HepG2 (cell line): ENCODE measurements at regions not wholly inside any gene's neighbourhood (a gene's known extent, or its start where the extent isn't known, plus 50 kb on each side); places are given as distances from the start of the nearest gene placed in this dataset.

Experiments
- ATAC-seq: fragments of 200-7000 bp; cut with Tn5 transposase; 3 replicates; pipeline ENCODE4 v1.9.1; 2020; ENCODE audit warnings: mild to moderate bottlenecking, moderate library complexity
- BruUV-seq: library from RNA; stranded (reverse); fragments of 400-500 nt; replicated peaks from 2 replicates; lab custom pipeline; 2021; lab: Mats Ljungman, UMichigan
- CTCF ChIA-PET: fragments of 300-600 bp; formaldehyde crosslinking; extraction: SDS; loops from one replicate; lab custom pipeline; 2021; ENCODE audit warnings: low total read pairs, inconsistent platforms, low intra/inter-chr PET ratio; lab: Yijun Ruan, JAX
- POLR2A ChIA-PET: fragments of 350-600 bp; sonication (Branson Sonifier 250); formaldehyde crosslinking; loops from one replicate; lab custom pipeline; 2020; ENCODE audit warnings: antibody characterized with exemption, inconsistent platforms; lab: Yijun Ruan, JAX
- DNase-seq: peaks from one replicate; pipeline ENCODE4 v3.0.0-alpha.2; 2015; ENCODE audit warnings: low spot score
- FAIRE-seq: peaks from 3 replicates; lab custom pipeline; 2011; peaks lifted over from hg19 to GRCh38; lab: Jason Lieb, UNC
- H2AFZ ChIP-seq: one replicate; pipeline ENCODE4 v1.6.1; 2011; ENCODE audit warnings: low read length, inconsistent platforms
- H3K27ac ChIP-seq: fragments of 300-600 bp; 3 replicates; pipeline ENCODE4 v1.8.0; 2011; ENCODE audit warnings: mixed run types, mild to moderate bottlenecking, mixed read lengths, low read length, inconsistent platforms; ENCODE audit not compliant: insufficient read depth; ENCODE audit errors: extremely low read length
- H3K27me3 ChIP-seq, 2 experiments: fragments of 200-600 bp in 1 of 2; 2 replicates in 1 of 2; 3 replicates in 1 of 2; pipeline versions ENCODE4 v1.6.0 to v1.8.0; 2011; ENCODE audit warnings: low read length in 2 of 2, mild to moderate bottlenecking in 2 of 2, moderate library complexity in 2 of 2, inconsistent platforms in 1 of 2; ENCODE audit not compliant: insufficient read depth in 2 of 2, control insufficient read depth in 1 of 2
- H3K36me3 ChIP-seq, 2 experiments: fragments of 200-600 bp in 1 of 2; replicated peaks in 1 of 2; 2 replicates in 1 of 2; 3 replicates in 1 of 2; pipeline versions ENCODE4 v1.5.1 to v1.8.0; 2011; ENCODE audit warnings: low read length in 2 of 2, inconsistent platforms in 1 of 2; ENCODE audit not compliant: insufficient read depth in 2 of 2, control insufficient read depth in 1 of 2
- H3K4me1 ChIP-seq: 2 replicates; pipeline ENCODE4 v1.5.1; 2012; ENCODE audit warnings: low read length, inconsistent platforms; ENCODE audit not compliant: insufficient read depth
- H3K4me2 ChIP-seq: 2 replicates; pipeline ENCODE4 v1.6.0; 2011; ENCODE audit warnings: low read depth, low read length, inconsistent platforms
- H3K4me3 ChIP-seq, 3 experiments: fragments of 200-600 bp in 1 of 3; sonication (generic), shearing (Covaris generic) in 1 of 3; replicated peaks in 1 of 3; 2 replicates each; pipeline ENCODE4 v1.5.1; 2011 to 2016; ENCODE audit warnings: low read length in 3 of 3, inconsistent platforms in 2 of 3, low read depth in 2 of 3, mild to moderate bottlenecking in 2 of 3, control low read depth in 1 of 3, mixed read lengths in 1 of 3; ENCODE audit not compliant: insufficient read depth in 1 of 3
- H3K79me2 ChIP-seq: one replicate; pipeline ENCODE4 v1.6.1; 2011; ENCODE audit warnings: low read length, inconsistent platforms; ENCODE audit not compliant: insufficient read depth
- H3K9ac ChIP-seq: 2 replicates; pipeline ENCODE4 v1.6.0; 2011; ENCODE audit warnings: mild to moderate bottlenecking, low read depth, low read length, inconsistent platforms; ENCODE audit not compliant: insufficient read depth
- H3K9me3 ChIP-seq: 2 replicates; pipeline ENCODE4 v1.5.1; 2012; ENCODE audit warnings: mild to moderate bottlenecking, low read length
- H4K20me1 ChIP-seq: 2 replicates; pipeline ENCODE4 v1.6.0; 2011; ENCODE audit warnings: inconsistent platforms, mild to moderate bottlenecking, low read length, moderate library complexity; ENCODE audit not compliant: insufficient read depth
- CBFB ChIP-seq: sonication (generic); formaldehyde crosslinking; IDR thresholded peaks from 2 replicates; pipeline ENCODE4 v1.4.0; 2020; ENCODE audit warnings: missing genetic modification reagents
- KLF6 ChIP-seq: IDR thresholded peaks from 2 replicates; pipeline ENCODE4 v1.8.0; 2016; ENCODE audit warnings: missing biosample characterization, missing genetic modification reagents
- MATR3 ChIP-seq: sonication (generic); formaldehyde crosslinking; IDR thresholded peaks from 2 replicates; pipeline ENCODE4 v1.4.0; 2020; ENCODE audit warnings: missing genetic modification reagents
- RAD51 ChIP-seq: fragments of 450-650 bp; IDR thresholded peaks from 2 replicates; pipeline ENCODE4 v1.6.1; 2016; ENCODE audit warnings: borderline replicate concordance
- ZNF282 ChIP-seq: fragments of 450-650 bp; IDR thresholded peaks from 2 replicates; pipeline ENCODE4 v1.6.1; 2018; ENCODE audit not compliant: partially characterized antibody
- ZNF343 ChIP-seq: sonication (generic); formaldehyde crosslinking; IDR thresholded peaks from 2 replicates; pipeline ENCODE4 v1.4.0; 2020; ENCODE audit warnings: mild to moderate bottlenecking, missing genetic modification reagents
- ZNF350 ChIP-seq: sonication (generic); formaldehyde crosslinking; IDR thresholded peaks from 2 replicates; pipeline ENCODE4 v1.4.0; 2020; ENCODE audit warnings: mild to moderate bottlenecking, low read depth, missing genetic modification reagents, borderline replicate concordance
- WGBS: methylation state at CpG from one replicate; pipeline ENCODE4 v1.1.6; 2017; ENCODE audit warnings: low lambda C conversion rate; 5-methylcytosine and 5-hydroxymethylcytosine counted together
- in situ Hi-C: cut with HindIII; loops from 2 replicates; pipeline ENCODE4 v1.10.0; 2017; ENCODE audit warnings: low pct_unique_long_range_greater_than_20kb; ENCODE audit not compliant: extremely low pct_ligation_motif_present
- intact Hi-C: fragments of 100-400 bp; cut with micrococcal nuclease; formaldehyde crosslinking; loops from one replicate; pipeline ENCODE4 v1.10.0; 2022; ENCODE audit not compliant: unreplicated experiment
- TF ChIP-seq, protein P1 (sequence below), 2 experiments: sonication (generic) in 1 of 2; formaldehyde crosslinking in 1 of 2; IDR thresholded peaks; 2 replicates each; pipeline versions ENCODE4 v1.5.1 to v1.6.1; 2011 to 2020; ENCODE audit warnings: borderline replicate concordance in 1 of 2, low read depth in 1 of 2, low read length in 1 of 2, mild to moderate bottlenecking in 1 of 2, missing genetic modification reagents in 1 of 2, moderate library complexity in 1 of 2
- TF ChIP-seq, protein P2 (sequence below): sonication (generic); formaldehyde crosslinking; conservative IDR thresholded peaks from 2 replicates; pipeline ENCODE4 v1.4.0; 2020; ENCODE audit warnings: missing genetic modification reagents
- TF ChIP-seq, protein P3 (sequence below): IDR thresholded peaks from 2 replicates; pipeline ENCODE4 v1.6.1; 2016; ENCODE audit warnings: missing biosample characterization, missing genetic modification reagents, low read depth
- TF ChIP-seq, protein P4 (sequence below): sonication (generic); formaldehyde crosslinking; IDR thresholded peaks from 2 replicates; pipeline ENCODE4 v1.5.0; 2020; ENCODE audit warnings: mild to moderate bottlenecking, missing genetic modification reagents

DNA sequence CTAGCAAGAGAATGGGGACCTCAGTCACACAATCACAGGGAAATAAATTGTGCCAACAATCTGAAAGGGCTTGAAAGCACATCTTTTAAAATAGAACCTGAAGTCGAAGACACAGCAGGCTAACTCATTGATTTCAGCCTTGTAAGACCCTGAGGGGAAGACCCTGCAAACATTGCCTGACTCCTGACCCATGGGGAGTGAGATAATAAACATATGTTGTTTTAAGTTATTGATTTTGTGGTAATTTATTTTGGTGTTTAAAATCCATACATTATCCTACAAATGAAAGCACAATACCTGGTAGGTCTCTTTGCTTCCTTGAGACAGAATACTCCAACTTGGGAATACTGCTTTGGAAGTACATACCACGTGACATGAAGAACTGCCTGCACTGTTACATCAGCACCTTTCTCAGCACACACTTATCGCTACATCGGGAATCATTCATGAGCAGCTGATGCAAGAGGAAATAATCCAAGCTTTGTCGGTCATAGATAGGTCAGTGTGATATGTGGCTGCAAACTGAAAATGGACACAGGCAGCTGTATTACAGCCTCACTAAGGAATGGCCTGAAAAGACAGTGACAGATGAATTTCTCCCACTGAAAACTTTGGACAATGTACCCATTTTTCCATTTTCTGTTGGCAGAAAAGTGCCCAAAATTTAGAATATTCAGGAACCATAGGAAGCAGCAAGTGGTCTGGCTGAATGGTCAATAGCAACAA is 494.5 kb upstream of the MAP2 start:
- Histone ChIP-seq H3K36me3 (no peaks in the 10 kb centered on the region), H3K79me2 (no peaks in the 10 kb centered on the region), H3K9ac (no peak overlapping the region), H3K4me1 (no peaks in the 10 kb centered on the region), H3K9me3 (no peaks in the 10 kb centered on the region), H3K27ac (no peak overlapping the region), H3K4me2 (no peak overlapping the region), H4K20me1 (no peaks in the 10 kb centered on the region), H3K27me3 (no peaks in the 10 kb centered on the region), H2AFZ (no peak overlapping the region), H3K4me3 (no peak overlapping the region)
- no peak for TF ChIP-seq KLF6 (CRISPR knock-in tag)
- TF ChIP-seq, protein P1, sequence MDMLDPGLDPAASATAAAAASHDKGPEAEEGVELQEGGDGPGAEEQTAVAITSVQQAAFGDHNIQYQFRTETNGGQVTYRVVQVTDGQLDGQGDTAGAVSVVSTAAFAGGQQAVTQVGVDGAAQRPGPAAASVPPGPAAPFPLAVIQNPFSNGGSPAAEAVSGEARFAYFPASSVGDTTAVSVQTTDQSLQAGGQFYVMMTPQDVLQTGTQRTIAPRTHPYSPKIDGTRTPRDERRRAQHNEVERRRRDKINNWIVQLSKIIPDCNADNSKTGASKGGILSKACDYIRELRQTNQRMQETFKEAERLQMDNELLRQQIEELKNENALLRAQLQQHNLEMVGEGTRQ (IDR thresholded peaks at IDR 0.05; ENCODE audit: low read depth, low read length): peak; percentile 67
- TF ChIP-seq, protein P1 (CRISPR knock-in tag; IDR thresholded peaks at IDR 0.05; ENCODE audit: borderline replicate concordance): no peak
- TF ChIP-seq RAD51: peak; percentile 81; the same call in 1 of the 2 replicates
- no peak for TF ChIP-seq ZNF343
- intact Hi-C loops: no loop called here
- ATAC-seq: no peak
- no peak for FAIRE-seq
- WGBS: 3% methylated on average over 5 of the region's 5 CpGs
- no TSS peak for BruUV-seq
- DNase-seq: no peak
- POLR2A ChIA-PET: no interaction called here
- in situ Hi-C loops: no loop called here
- CTCF ChIA-PET: no interaction called here

DNA sequence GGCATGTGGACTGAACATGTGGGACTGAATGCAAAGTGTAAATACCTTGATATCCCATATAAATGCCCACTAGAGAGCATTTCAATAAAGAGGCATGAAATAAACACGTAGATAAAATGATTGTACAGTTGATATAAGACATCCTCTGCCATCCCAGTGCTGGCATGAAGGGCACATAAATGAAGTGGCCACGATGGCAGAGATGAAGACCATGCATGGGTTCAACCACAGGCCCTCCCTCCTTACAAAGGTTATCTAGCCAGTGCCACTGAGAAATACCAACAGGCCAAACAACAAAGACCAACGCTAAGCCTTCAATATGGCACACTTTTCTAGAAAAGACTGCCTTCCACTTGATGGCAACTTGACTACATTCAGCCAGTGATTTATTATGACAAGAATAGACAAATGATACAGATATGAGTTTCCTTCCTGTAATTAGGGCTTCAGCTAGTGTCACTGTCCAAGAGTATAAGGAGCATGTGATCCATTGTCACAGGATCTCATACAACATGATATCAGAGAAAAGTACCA is 493.9 kb upstream of the MAP2 start:
- 0% methylated on average over 3 of the region's 3 CpGs for WGBS
- H3K4me2 ChIP-seq: no peak overlapping the region
- H3K27ac ChIP-seq: no peak overlapping the region
- H3K4me1 ChIP-seq: no peaks in the 10 kb centered on the region
- H3K9ac ChIP-seq: no peak overlapping the region
- H3K79me2 ChIP-seq: no peaks in the 10 kb centered on the region
- DNase-seq: no peak
- no peak for FAIRE-seq
- intact Hi-C loops (no loop called here), in situ Hi-C loops (no loop called here)
- no peaks in the 10 kb centered on the region for H3K36me3 ChIP-seq
- H4K20me1 ChIP-seq: no peaks in the 10 kb centered on the region
- H2AFZ ChIP-seq: no peak overlapping the region
- POLR2A ChIA-PET: no interaction called here
- CTCF ChIA-PET: no interaction called here
- H3K9me3 ChIP-seq: no peaks in the 10 kb centered on the region
- no peak overlapping the region for H3K4me3 ChIP-seq
- no TSS peak for BruUV-seq
- ATAC-seq: no peak
- H3K27me3 ChIP-seq: no peaks in the 10 kb centered on the region
- no peak for TF ChIP-seq CBFB
- TF ChIP-seq, protein P2, sequence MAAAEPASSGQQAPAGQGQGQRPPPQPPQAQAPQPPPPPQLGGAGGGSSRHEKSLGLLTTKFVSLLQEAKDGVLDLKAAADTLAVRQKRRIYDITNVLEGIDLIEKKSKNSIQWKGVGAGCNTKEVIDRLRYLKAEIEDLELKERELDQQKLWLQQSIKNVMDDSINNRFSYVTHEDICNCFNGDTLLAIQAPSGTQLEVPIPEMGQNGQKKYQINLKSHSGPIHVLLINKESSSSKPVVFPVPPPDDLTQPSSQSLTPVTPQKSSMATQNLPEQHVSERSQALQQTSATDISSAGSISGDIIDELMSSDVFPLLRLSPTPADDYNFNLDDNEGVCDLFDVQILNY (CRISPR knock-in tag): no peak
- TF ChIP-seq ZNF350 (CRISPR knock-in tag): no peak
- no peak for TF ChIP-seq ZNF282
- TF ChIP-seq, protein P3, sequence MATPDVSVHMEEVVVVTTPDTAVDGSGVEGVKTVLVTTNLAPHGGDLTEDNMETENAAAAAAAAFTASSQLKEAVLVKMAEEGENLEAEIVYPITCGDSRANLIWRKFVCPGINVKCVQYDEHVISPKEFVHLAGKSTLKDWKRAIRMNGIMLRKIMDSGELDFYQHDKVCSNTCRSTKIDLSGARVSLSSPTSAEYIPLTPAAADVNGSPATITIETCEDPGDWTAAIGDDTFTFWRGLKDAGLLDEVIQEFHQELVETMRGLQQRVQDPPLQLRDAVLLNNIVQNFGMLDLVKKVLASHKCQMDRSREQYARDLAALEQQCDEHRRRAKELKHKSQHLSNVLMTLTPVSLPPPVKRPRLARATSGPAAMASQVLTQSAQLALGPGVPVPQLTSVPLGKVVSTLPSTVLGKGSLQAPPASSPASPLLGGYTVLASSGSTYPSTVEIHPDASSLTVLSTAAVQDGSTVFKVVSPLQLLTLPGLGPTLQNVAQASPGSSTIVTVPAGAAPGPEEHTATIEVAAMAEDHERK: no peak
- no peak for TF ChIP-seq MATR3 (CRISPR knock-in tag)
- TF ChIP-seq, protein P4, sequence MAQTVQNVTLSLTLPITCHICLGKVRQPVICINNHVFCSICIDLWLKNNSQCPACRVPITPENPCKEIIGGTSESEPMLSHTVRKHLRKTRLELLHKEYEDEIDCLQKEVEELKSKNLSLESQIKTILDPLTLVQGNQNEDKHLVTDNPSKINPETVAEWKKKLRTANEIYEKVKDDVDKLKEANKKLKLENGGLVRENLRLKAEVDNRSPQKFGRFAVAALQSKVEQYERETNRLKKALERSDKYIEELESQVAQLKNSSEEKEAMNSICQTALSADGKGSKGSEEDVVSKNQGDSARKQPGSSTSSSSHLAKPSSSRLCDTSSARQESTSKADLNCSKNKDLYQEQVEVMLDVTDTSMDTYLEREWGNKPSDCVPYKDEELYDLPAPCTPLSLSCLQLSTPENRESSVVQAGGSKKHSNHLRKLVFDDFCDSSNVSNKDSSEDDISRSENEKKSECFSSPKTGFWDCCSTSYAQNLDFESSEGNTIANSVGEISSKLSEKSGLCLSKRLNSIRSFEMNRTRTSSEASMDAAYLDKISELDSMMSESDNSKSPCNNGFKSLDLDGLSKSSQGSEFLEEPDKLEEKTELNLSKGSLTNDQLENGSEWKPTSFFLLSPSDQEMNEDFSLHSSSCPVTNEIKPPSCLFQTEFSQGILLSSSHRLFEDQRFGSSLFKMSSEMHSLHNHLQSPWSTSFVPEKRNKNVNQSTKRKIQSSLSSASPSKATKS: no peak
